ENCODE measurements at regions not wholly inside any gene's neighbourhood (a gene's known extent, or its start where the extent isn't known, plus 50 kb on each side); places are given as distances from the start of the nearest gene placed in this dataset.

DNA sequence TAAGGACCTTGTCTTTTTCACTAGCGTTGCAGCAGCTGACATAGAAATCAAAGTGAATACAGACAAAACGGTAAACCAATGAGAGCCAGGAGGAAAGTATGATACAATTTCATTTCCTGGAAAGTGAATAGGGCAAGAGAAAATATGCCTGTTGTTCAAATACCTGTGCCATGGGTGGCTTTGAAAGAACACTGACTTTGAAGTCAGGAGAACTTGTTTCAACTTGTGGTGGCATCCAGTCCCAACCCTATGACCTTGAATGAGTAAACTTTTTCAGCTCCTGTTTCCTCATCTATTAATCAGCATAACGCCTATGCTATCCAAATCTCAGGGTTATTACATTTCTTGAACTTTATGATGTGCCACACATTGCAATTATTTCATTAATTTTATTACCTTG is 173.7 kb upstream of the HS3ST3A1 start:
- Histone ChIP-seq H3K9me2 (ENCODE audit: insufficient read depth, low read length) (no peaks in the 10 kb centered on the region), H3K27me3 (ENCODE audit: insufficient read depth, low read depth, low read length) (no peaks in the 10 kb centered on the region), H3K9ac (ENCODE audit: low read length) (no peak overlapping the region), H2AFZ (ENCODE audit: low read depth, low read length) (no peak overlapping the region), H3K4me3 (ENCODE audit: low read length) (no peak overlapping the region), H3K4me2 (ENCODE audit: low read length) (no peak overlapping the region), H4K20me1 (ENCODE audit: insufficient read depth) (no peaks in the 10 kb centered on the region), H3K27ac (ENCODE audit: low read length) (no peak overlapping the region), H3K79me2 (replicated peaks; ENCODE audit: insufficient read depth, low read length) (no peaks in the 10 kb centered on the region), H3K36me3 (ENCODE audit: insufficient read depth, low read length) (no peaks in the 10 kb centered on the region), H3F3A (ENCODE audit: insufficient read depth, low read length, poor library complexity, severe bottlenecking) (no peaks in the 10 kb centered on the region), H3K9me3 (ENCODE audit: low read length) (no peaks in the 10 kb centered on the region)
- no peak for TF ChIP-seq CTCF (IDR thresholded peaks at IDR 0.05; ENCODE audit: poor library complexity, severe bottlenecking)
- TF ChIP-seq MXI1 (conservative IDR thresholded peaks at IDR 0.05; ENCODE audit: poor library complexity, severe bottlenecking), result no peak
- TF ChIP-seq POLR2AphosphoS5 (IDR thresholded peaks at IDR 0.05), result no peak
- TF ChIP-seq TAF1 (IDR thresholded peaks at IDR 0.05; ENCODE audit: low read depth), result no peak
- no peak for TF ChIP-seq SMC3 (conservative IDR thresholded peaks at IDR 0.05; ENCODE audit: poor library complexity)
- TF ChIP-seq, protein P1, sequence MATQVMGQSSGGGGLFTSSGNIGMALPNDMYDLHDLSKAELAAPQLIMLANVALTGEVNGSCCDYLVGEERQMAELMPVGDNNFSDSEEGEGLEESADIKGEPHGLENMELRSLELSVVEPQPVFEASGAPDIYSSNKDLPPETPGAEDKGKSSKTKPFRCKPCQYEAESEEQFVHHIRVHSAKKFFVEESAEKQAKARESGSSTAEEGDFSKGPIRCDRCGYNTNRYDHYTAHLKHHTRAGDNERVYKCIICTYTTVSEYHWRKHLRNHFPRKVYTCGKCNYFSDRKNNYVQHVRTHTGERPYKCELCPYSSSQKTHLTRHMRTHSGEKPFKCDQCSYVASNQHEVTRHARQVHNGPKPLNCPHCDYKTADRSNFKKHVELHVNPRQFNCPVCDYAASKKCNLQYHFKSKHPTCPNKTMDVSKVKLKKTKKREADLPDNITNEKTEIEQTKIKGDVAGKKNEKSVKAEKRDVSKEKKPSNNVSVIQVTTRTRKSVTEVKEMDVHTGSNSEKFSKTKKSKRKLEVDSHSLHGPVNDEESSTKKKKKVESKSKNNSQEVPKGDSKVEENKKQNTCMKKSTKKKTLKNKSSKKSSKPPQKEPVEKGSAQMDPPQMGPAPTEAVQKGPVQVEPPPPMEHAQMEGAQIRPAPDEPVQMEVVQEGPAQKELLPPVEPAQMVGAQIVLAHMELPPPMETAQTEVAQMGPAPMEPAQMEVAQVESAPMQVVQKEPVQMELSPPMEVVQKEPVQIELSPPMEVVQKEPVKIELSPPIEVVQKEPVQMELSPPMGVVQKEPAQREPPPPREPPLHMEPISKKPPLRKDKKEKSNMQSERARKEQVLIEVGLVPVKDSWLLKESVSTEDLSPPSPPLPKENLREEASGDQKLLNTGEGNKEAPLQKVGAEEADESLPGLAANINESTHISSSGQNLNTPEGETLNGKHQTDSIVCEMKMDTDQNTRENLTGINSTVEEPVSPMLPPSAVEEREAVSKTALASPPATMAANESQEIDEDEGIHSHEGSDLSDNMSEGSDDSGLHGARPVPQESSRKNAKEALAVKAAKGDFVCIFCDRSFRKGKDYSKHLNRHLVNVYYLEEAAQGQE (IDR thresholded peaks at IDR 0.05; ENCODE audit: borderline replicate concordance), result no peak
- no peak for TF ChIP-seq EP300 (conservative IDR thresholded peaks at IDR 0.05; ENCODE audit: poor library complexity, severe bottlenecking)
- no peak for TF ChIP-seq EZH2 (IDR thresholded peaks at IDR 0.05; ENCODE audit: borderline replicate concordance, insufficient read depth, low read length, poor library complexity, severe bottlenecking)
- no peak for TF ChIP-seq RAD21 (conservative IDR thresholded peaks at IDR 0.05)

- Histone ChIP-seq H3K79me2 (replicated peaks; ENCODE audit: insufficient read depth, low read length) (no peaks in the 10 kb centered on the region), H3K4me3 (ENCODE audit: low read length) (no peak overlapping the region), H3K9me2 (ENCODE audit: insufficient read depth, low read length) (no peaks in the 10 kb centered on the region), H3K9ac (ENCODE audit: low read length) (no peak overlapping the region), H3K36me3 (ENCODE audit: insufficient read depth, low read length) (no peaks in the 10 kb centered on the region), H3K4me2 (ENCODE audit: low read length) (no peak overlapping the region), H3F3A (ENCODE audit: insufficient read depth, low read length, poor library complexity, severe bottlenecking) (no peaks in the 10 kb centered on the region), H3K27me3 (ENCODE audit: insufficient read depth, low read depth, low read length) (no peaks in the 10 kb centered on the region), H3K27ac (ENCODE audit: low read length) (no peak overlapping the region), H2AFZ (ENCODE audit: low read depth, low read length) (no peak overlapping the region), H3K9me3 (ENCODE audit: low read length) (no peaks in the 10 kb centered on the region), H4K20me1 (ENCODE audit: insufficient read depth) (no peaks in the 10 kb centered on the region)
- TF ChIP-seq CTCF (IDR thresholded peaks at IDR 0.05; ENCODE audit: poor library complexity, severe bottlenecking) (no peak), EP300 (conservative IDR thresholded peaks at IDR 0.05; ENCODE audit: poor library complexity, severe bottlenecking) (no peak)
These were observed 174.4 kb upstream of the HS3ST3A1 start for GRCh38 chr17:13776027-13776551.
